T-helper 17 cell (primary cell): ENCODE measurements at regions not wholly inside any gene's neighbourhood (a gene's known extent, or its start where the extent isn't known, plus 50 kb on each side); places are given as distances from the start of the nearest gene placed in this dataset.
"Not testable (repeated sequence)": the region's sequence is repeated elsewhere in the genome, so short reads cannot be mapped to it uniquely, and the experiment has no call there.

Source experiments
- ATAC-seq: fragments of 150-1000 bp; cut with Tn5 transposase; 2 replicates; pipeline ENCODE4 v1.10.0; 2021; ENCODE audit warnings: mild to moderate bottlenecking, moderate library complexity
- DNase-seq, 3 donors: peaks; one replicate each; pipeline versions ENCODE4 v3.0.0 to v3.0.0-alpha.2; 2020 to 2021
- H3K9me3 ChIP-seq: one replicate; pipeline ENCODE4 v1.7.0; 2013; ENCODE audit warnings: low read length, mild to moderate bottlenecking; ENCODE audit not compliant: control insufficient read depth, poor library complexity, severe bottlenecking
- H3K27ac Mint-ChIP-seq: one replicate; pipeline ENCODE4 v1.8.0; 2022; ENCODE audit warnings: mild to moderate bottlenecking, moderate library complexity, mixed read lengths
- H3K27me3 Mint-ChIP-seq: one replicate; pipeline ENCODE4 v1.8.0; 2022; ENCODE audit warnings: mixed read lengths
- H3K36me3 Mint-ChIP-seq: one replicate; pipeline ENCODE4 v1.8.0; 2022; ENCODE audit warnings: low read depth, mixed read lengths
- H3K4me1 Mint-ChIP-seq: one replicate; pipeline ENCODE4 v1.8.0; 2022; ENCODE audit warnings: mild to moderate bottlenecking, mixed read lengths
- H3K4me3 Mint-ChIP-seq: one replicate; pipeline ENCODE4 v1.8.0; 2022; ENCODE audit warnings: mild to moderate bottlenecking, moderate library complexity, mixed read lengths

DNA sequence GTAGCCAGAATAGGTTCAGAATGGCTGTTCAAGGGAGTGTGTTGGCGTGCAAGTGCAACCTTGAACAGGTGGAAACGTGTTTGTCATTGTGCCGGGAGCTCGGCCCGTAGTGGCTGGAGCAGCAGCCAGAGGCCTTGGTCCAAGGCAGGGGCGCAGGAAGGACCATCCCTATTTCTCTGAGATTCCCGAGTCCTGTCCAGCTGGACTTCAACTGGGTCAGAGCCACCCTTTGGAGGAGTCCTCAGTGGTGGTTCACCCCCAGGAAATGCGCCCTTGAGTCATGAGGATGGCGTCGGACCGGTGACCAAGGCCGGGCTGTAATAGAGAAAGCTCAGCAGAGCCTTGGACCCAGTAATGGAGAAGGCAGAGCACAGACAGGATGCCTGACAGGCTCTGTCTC is 1402.0 kb downstream of the BRD1 start:
- ATAC-seq (no peak), DNase-seq (no peak)
- H3K9me3 ChIP-seq = no peaks in the 10 kb centered on the region
- H3K27me3 Mint-ChIP-seq = peaks cover 23% of the 10 kb centered on the region
- H3K36me3 Mint-ChIP-seq = no peaks in the 10 kb centered on the region
- no peaks in the 10 kb centered on the region for H3K4me1 Mint-ChIP-seq
- H3K27ac Mint-ChIP-seq = no peak overlapping the region
- no peak overlapping the region for H3K4me3 Mint-ChIP-seq

GRCh38 chr22:48425091-48425506 is 1402.6 kb downstream of the BRD1 start:
- no peaks in the 10 kb centered on the region for H3K36me3 Mint-ChIP-seq
- ATAC-seq (no peak), DNase-seq (no peak)
- no peaks in the 10 kb centered on the region for H3K9me3 ChIP-seq
- H3K4me3 Mint-ChIP-seq = no peak overlapping the region
- peaks cover 23% of the 10 kb centered on the region for H3K27me3 Mint-ChIP-seq
- no peak overlapping the region for H3K27ac Mint-ChIP-seq
- no peaks in the 10 kb centered on the region for H3K4me1 Mint-ChIP-seq

GRCh38 chr22:48424661-48425060 is 1403.0 kb downstream of the BRD1 start:
- no peaks in the 10 kb centered on the region for H3K36me3 Mint-ChIP-seq
- ATAC-seq = no peak

GRCh38 chr22:48424201-48424627 is 1403.5 kb downstream of the BRD1 start:
- no peak for DNase-seq
- ATAC-seq = no peak
- H3K4me3 Mint-ChIP-seq = no peak overlapping the region
- peaks cover 20% of the 10 kb centered on the region for H3K27me3 Mint-ChIP-seq
- H3K4me1 Mint-ChIP-seq = no peaks in the 10 kb centered on the region
- no peaks in the 10 kb centered on the region for H3K9me3 ChIP-seq
- no peaks in the 10 kb centered on the region for H3K36me3 Mint-ChIP-seq
- H3K27ac Mint-ChIP-seq = no peak overlapping the region

More at GRCh38 chr22:48424661-48425060, 1403.0 kb downstream of the BRD1 start:
- H3K27me3 Mint-ChIP-seq = peaks cover 23% of the 10 kb centered on the region
- no peak overlapping the region for H3K27ac Mint-ChIP-seq
- no peaks in the 10 kb centered on the region for H3K9me3 ChIP-seq
- DNase-seq = no peak
- no peak overlapping the region for H3K4me3 Mint-ChIP-seq
- no peaks in the 10 kb centered on the region for H3K4me1 Mint-ChIP-seq

- H3K4me3 Mint-ChIP-seq = no peak overlapping the region
- DNase-seq (no peak), ATAC-seq (no peak)
- H3K27me3 Mint-ChIP-seq = peaks cover 16% of the 10 kb centered on the region
- no peaks in the 10 kb centered on the region for H3K36me3 Mint-ChIP-seq
- no peak overlapping the region for H3K27ac Mint-ChIP-seq
- H3K9me3 ChIP-seq = no peaks in the 10 kb centered on the region
- H3K4me1 Mint-ChIP-seq = no peaks in the 10 kb centered on the region
Measured at GRCh38 chr22:48423481-48423911, 1404.2 kb downstream of the BRD1 start.

DNA sequence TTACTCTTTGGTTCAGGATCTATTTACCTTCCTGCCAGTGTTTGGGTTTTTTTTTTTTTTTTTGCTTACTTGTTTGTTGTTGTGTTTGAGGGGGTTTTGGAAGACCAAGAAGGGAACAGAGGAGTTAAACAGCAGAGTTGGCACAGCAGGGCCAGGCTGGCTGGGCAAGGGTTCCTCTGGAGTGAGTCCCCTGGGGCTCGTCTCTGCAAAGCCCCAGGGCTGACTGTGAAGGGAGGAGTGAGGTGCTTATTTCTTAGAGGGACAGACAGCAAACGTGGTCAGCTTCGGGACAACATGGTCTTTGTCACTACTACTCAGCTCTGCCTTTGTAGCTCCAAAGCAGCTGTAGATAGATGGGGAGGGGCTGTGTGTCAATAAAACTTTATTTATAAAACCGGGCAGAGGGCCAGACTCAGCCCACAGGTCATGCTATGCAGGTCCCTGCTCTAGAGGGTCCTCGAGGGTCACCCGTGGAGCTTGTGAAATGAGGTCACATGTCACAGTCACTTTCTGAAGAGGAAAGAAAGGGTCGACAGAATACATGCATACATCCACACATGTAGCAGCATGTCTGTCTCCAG is 1404.7 kb downstream of the BRD1 start:
- H3K9me3 ChIP-seq = no peaks in the 10 kb centered on the region
- Mint-ChIP-seq H3K27me3 (peaks cover 16% of the 10 kb centered on the region), H3K4me3 (no peak overlapping the region), H3K36me3 (no peaks in the 10 kb centered on the region), H3K4me1 (no peaks in the 10 kb centered on the region), H3K27ac (no peak overlapping the region)
- ATAC-seq = no peak
- no peak for DNase-seq

DNA sequence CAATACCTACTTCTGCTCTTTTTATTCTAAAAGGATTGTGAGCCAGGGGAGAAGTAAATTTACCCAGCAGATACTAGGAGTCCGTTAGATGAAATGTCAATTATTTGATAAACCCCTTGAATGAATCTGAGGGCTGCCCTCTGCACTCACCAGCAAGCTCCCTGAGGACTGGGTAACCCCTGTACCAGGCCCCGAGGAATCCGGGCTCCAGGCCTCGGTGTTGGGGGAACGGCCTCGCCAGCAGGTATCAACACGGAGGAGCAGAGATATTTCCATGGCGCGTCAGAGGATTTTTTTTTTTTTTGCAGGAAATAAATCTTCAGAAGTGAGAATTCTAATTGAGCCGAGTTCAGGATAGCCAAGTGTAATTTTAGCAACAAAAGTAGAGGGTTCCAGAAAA is 1408.8 kb downstream of the BRD1 start:
- no peaks in the 10 kb centered on the region for H3K36me3 Mint-ChIP-seq

DNA sequence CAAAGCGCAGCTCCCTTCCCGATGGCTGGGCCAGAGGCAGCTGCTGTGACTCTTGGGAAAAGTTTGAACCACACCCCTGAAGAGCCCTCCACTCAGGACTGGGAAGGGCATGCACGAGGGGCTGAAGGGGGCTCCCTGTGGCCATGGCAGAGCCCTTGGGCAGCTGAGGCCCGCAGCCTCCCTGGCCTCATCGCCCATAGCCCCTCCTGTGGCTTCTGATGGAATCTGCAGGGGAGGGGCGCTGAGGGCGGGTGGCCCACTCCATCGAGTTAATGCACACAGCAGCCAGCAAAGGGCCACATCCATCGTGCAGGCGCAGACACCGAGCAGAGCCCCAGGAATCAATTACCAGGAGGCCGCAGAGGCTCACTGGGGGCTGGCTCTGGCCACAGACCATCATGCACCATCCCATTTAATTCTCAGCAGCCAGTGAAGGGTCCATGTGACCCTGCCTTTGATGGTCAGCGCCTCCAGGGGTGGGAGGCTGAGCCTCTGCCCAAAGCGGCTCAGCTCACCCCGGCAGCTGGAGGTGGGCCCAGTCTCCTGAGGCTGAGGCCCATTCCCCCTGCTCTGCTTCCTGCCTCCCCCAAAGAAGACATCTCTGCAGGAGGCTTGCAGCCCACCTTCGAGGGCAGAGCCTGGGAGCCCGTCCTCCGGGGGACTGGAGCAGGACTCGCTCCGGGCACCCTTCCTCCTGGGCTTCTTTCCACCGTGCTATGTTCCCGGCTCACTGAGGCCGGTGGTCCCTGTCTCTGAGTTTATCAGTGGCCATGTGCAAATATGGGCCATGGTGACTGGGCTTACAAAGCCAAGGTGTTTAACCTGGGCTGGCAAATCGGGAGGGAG is 1410.2 kb downstream of the BRD1 start:
- H3K27me3 Mint-ChIP-seq = peaks cover 20% of the 10 kb centered on the region
- no peaks in the 10 kb centered on the region for H3K9me3 ChIP-seq
- no peak for ATAC-seq
- H3K36me3 Mint-ChIP-seq = no peaks in the 10 kb centered on the region
- no peak overlapping the region for H3K4me3 Mint-ChIP-seq
- no peak for DNase-seq
- no peak overlapping the region for H3K27ac Mint-ChIP-seq
- peaks cover 5% of the 10 kb centered on the region for H3K4me1 Mint-ChIP-seq

More for the DNA sequence above, 1408.8 kb downstream of the BRD1 start:
- DNase-seq = no peak
- H3K27ac Mint-ChIP-seq = no peak overlapping the region
- H3K27me3 Mint-ChIP-seq = peaks cover 22% of the 10 kb centered on the region
- peaks cover 5% of the 10 kb centered on the region for H3K4me1 Mint-ChIP-seq
- no peak for ATAC-seq
- no peaks in the 10 kb centered on the region for H3K9me3 ChIP-seq
- H3K4me3 Mint-ChIP-seq = no peak overlapping the region

DNA sequence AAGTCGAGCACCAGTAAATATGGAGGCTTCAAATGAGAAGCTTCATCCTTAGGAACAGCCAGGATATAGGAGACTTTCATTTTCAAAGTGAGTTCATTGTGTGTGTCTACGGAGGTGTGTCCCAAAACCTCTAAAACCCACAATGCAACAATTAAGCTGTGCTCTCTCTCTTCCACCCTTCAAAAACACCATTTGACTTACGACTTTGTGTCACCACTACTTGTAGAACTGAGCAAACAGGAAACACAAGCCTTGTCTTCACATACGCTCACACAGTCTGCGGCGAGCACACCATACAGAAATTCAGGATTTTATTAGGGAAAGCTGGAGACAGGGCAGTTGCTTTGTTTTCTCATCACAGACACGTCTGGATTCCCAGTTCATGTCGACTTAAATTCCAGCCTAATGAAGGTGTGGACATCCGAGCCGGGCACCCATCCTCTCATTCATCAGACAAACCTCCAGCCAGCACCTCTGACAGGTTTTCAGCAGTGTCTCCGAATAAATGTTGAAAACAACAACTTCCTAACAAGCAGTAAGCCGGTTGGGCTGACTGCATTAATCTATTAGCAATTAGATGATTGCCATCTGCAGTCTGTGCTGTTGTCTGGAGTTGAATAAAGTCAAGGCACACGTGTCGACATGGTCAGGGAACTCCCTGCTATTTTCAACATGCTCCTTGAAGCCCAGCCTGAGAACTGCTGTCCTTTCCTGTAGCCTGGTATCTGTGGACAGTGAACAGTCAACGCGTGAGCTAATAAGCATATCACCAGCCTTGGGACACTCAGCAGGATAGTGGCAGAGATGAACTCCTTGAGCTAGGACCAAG is 1411.1 kb downstream of the BRD1 start:
- Mint-ChIP-seq H3K27ac (no peak overlapping the region), H3K4me1 (peaks cover 5% of the 10 kb centered on the region), H3K4me3 (no peak overlapping the region), H3K36me3 (no peaks in the 10 kb centered on the region), H3K27me3 (peaks cover 20% of the 10 kb centered on the region)
- H3K9me3 ChIP-seq = no peaks in the 10 kb centered on the region
- DNase-seq = no peak
- ATAC-seq = no peak

DNA sequence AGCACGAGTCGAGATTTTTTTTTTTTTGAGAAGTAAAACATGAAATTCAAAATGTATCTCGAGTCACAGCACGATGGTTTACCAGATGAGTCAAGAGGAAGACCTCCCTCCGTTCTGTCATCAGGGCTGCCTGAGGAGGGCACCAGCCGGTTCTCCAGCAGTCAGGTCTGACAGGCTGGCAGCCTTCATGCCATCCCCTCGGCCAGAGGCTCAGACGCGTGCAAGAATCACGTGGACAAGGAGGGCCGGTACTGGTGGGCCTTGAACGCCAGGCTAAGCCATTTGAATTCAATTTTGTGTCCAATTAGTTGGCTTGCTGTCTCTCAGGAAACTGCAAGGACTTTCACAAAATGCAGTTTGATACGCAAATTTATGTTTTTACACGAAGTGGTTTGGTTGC is 1412.2 kb downstream of the BRD1 start:
- H3K9me3 ChIP-seq = no peaks in the 10 kb centered on the region
- Mint-ChIP-seq H3K27ac (no peak overlapping the region), H3K27me3 (peaks cover 20% of the 10 kb centered on the region), H3K4me1 (peaks cover 5% of the 10 kb centered on the region), H3K4me3 (no peak overlapping the region), H3K36me3 (no peaks in the 10 kb centered on the region)
- ATAC-seq = no peak
- no peak for DNase-seq

DNA sequence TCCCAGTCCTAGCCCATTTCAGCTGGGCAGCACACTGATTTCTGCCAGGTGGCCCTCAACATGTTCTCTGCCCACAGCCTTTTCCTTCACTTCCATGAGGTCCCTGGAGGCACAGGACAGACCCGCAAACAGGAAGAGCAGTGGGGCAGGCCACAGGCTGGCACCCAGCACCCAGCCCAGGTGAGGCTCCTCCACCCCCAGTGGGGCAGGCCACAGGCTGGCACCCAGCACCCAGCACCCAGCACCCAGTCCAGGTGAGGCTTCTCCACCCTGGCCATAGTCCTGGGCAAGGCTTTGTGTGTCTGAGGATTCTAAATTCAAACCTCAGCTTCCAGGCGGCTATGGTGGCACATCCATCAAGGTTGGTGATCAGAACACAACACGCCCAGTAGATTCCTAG is 1413.0 kb downstream of the BRD1 start:
- H3K9me3 ChIP-seq = no peaks in the 10 kb centered on the region
- no peak for ATAC-seq
- Mint-ChIP-seq H3K36me3 (no peaks in the 10 kb centered on the region), H3K4me3 (no peak overlapping the region), H3K27me3 (peaks cover 20% of the 10 kb centered on the region), H3K27ac (no peak overlapping the region), H3K4me1 (peaks cover 5% of the 10 kb centered on the region)
- no peak for DNase-seq

GRCh38 chr22:48412931-48413330 is 1414.7 kb downstream of the BRD1 start:
- H3K27ac Mint-ChIP-seq, H3K4me3 Mint-ChIP-seq, DNase-seq, H3K4me1 Mint-ChIP-seq, H3K36me3 Mint-ChIP-seq, H3K9me3 ChIP-seq, ATAC-seq: not testable (repeated sequence)
- H3K27me3 Mint-ChIP-seq = peaks cover 20% of the 10 kb centered on the region

DNA sequence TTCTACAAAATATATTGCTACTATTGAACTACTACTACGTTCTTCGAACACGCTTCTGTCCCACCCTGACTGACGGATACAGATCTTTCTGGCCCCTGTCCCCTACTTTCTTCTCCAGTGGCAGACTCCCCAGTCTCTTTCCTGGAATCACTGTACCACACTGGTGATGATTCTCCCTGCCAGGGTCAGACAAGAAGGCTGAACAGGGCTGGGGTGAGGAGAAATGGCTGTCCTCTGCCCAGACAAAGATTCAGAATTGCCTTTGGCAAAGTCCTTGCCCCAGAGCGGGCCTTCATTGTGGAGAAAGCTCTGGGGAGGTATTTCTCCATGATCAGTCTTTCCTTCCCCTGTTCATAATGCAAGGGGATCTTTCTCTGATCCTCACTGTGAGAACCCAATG is 1417.1 kb downstream of the BRD1 start:
- Mint-ChIP-seq H3K27me3 (peaks cover 11% of the 10 kb centered on the region), H3K4me3 (no peak overlapping the region), H3K36me3 (no peaks in the 10 kb centered on the region), H3K4me1 (no peaks in the 10 kb centered on the region), H3K27ac (no peak overlapping the region)
- DNase-seq = no peak
- H3K9me3 ChIP-seq = no peaks in the 10 kb centered on the region
- ATAC-seq = no peak
